ENCODE measurements at regions not wholly inside any gene's neighbourhood (a gene's known extent, or its start where the extent isn't known, plus 50 kb on each side); places are given as distances from the start of the nearest gene placed in this dataset.

DNA sequence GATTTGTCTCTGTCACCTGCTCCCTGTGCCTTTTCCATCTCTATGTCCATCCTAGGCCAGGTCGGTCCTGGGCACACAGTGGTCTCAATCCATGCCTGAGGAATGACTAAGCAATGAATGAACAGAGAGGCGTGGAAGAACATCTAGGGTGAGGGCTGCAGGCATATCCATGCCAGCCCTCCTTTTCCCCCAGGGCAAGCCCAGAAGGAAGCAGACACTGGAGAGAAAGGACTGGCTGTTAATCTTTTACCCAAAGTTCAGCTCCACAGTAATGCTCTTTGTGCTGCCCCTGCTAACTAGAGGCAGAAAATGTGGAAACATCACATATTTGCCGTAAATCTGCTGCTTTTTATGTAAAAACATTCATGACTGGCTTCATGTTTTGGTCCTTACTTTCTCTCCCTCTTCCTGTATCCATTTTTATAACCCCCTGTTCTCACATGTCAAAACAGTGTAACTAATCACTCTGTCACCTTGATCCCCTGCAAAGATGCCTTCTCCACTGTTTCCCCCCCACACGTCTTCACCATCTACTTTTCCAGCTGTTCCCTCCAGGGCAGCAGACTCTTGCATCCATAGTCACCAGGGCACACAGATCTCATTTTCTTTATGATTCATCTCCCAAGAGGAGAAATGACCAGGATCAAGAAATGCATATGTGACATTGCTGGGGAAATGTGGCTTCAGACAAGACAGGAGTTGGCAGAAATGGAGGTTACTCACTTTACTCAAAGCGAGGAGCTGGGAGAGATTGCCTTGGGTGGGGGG lies 166.4 kb upstream of the PROX1 start:
- Mint-ChIP-seq H3K36me3 (ENCODE audit: low read depth) (no peaks in the 10 kb centered on the region), H3K4me3 (no peak overlapping the region), H3K27ac (no peak overlapping the region), H3K27me3 (no peaks in the 10 kb centered on the region), H3K4me1 (no peaks in the 10 kb centered on the region), H3K9me3 (no peaks in the 10 kb centered on the region)
- ATAC-seq (no peak), DNase-seq (no peak)

DNA sequence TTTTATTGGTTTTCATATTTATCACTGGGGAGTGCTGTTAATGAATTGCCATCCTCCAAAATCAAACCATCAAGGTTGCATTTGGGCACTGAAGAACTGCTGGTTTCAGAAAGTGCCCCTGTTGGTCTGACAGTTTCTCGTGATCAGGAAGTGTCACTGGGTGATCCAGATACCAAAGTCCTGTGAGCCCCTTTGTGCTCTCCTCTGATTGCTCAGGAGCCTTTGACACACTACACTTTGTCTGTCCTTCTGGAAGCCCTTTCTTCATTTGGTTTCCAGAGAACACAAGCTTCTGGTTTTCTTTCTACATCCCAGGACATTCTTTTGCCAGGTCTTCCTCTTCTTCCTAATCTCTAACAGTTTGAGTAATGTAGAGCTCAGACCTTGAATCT lies 165.8 kb upstream of the PROX1 start:
- Mint-ChIP-seq H3K27ac (no peak overlapping the region), H3K4me1 (no peaks in the 10 kb centered on the region), H3K9me3 (no peaks in the 10 kb centered on the region), H3K36me3 (ENCODE audit: low read depth) (no peaks in the 10 kb centered on the region), H3K4me3 (no peak overlapping the region), H3K27me3 (no peaks in the 10 kb centered on the region)
- ATAC-seq (no peak), DNase-seq (no peak)

DNA sequence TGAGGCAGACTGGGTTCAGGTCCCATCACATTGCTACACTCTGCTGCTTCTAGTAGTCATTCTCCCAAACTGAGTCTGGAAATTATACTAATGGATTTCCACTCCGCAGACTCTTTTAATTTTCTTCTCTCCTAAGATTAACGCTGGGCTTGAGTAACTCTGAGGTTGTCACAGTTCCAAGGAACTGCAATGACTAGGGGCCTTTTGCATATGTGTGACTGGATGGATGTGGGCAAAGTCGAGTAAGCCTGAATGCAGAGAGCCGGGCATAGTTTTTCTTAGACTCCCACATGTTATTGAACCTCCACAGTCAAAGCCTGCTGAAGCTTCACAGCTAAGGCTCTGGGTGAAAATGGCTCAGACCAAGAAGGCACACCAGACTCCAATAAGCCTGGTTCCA lies 160.9 kb upstream of the PROX1 start:
- no peaks in the 10 kb centered on the region for H3K4me1 Mint-ChIP-seq
- H3K27me3 Mint-ChIP-seq, result no peaks in the 10 kb centered on the region
- DNase-seq (no peak), ATAC-seq (no peak)
- no peak overlapping the region for H3K4me3 Mint-ChIP-seq
- H3K27ac Mint-ChIP-seq, result no peak overlapping the region
- peaks cover 6% of the 10 kb centered on the region for H3K9me3 Mint-ChIP-seq
- no peaks in the 10 kb centered on the region for H3K36me3 Mint-ChIP-seq (ENCODE audit: low read depth)

DNA sequence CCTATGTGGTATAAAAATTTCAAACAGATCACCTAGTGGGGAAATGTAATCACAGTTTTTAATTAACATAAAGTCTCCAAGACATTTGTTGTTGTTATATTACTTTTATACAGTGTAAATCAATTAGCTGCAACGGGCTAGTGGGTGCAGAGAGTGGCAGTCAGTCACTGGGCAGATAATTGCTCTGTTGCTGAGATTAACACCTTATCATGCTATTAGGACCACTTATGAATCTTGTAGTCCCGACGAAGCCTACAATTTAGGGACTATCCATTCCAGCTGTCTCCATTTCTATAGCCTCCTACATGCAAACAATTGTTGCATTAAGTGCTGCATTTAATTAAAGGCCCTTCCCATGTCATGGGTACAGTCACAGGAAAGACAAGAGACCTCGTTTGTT lies 158.9 kb upstream of the PROX1 start:
- H3K27ac Mint-ChIP-seq, result no peak overlapping the region
- H3K27me3 Mint-ChIP-seq, result no peaks in the 10 kb centered on the region
- H3K9me3 Mint-ChIP-seq, result peaks cover 6% of the 10 kb centered on the region

DNA sequence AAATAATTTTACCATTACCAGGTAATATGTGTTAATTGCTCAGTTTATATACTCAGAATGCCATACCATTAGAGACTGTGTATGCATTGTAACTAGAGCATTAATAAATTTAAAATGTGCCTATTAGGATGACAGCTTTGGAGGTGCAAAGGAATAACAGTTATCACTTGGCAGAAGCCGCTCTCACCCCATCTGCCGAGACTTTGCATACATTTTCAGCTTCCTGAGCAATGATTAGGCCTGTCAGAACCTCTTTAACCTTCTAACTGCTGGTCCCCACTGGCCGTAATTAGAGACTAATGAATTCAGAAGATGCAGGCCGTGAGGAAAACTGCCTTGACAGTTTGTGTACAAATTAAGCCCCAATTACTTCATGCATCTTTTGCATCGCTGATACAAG lies 158.0 kb upstream of the PROX1 start:
- DNase-seq (no peak), ATAC-seq (no peak)
- H3K4me3 Mint-ChIP-seq, result no peak overlapping the region
- no peaks in the 10 kb centered on the region for H3K36me3 Mint-ChIP-seq (ENCODE audit: low read depth)
- no peaks in the 10 kb centered on the region for H3K27me3 Mint-ChIP-seq
- H3K27ac Mint-ChIP-seq, result no peak overlapping the region
- no peaks in the 10 kb centered on the region for H3K4me1 Mint-ChIP-seq
- H3K9me3 Mint-ChIP-seq, result peaks cover 6% of the 10 kb centered on the region

More for the DNA sequence above, 158.9 kb upstream of the PROX1 start:
- Mint-ChIP-seq H3K4me3 (no peak overlapping the region), H3K4me1 (no peaks in the 10 kb centered on the region), H3K36me3 (ENCODE audit: low read depth) (no peaks in the 10 kb centered on the region)
- no peak for ATAC-seq
- DNase-seq, result no peak

DNA sequence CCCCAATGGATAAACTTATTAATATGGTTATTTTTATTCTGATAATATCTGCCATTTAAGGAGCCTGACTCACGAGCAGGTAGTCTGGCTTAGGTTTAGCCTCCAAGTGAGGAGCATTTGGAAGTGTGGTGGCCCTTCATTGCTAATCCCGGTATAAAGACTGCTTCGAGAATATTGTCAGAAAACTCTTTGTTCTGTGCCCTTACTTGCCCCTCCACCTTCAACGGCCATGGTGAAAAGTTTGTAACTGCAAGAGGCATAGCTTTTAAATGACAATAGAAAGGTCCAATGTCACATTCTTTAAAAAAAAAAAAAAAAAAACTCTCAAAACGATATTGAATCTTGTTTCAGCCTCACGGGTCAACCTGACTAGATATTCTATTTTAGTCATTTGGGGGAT lies 157.4 kb upstream of the PROX1 start:
- Mint-ChIP-seq H3K36me3 (ENCODE audit: low read depth) (no peaks in the 10 kb centered on the region), H3K27ac (no peak overlapping the region), H3K4me3 (no peak overlapping the region), H3K9me3 (peaks cover 6% of the 10 kb centered on the region), H3K27me3 (no peaks in the 10 kb centered on the region), H3K4me1 (no peaks in the 10 kb centered on the region)
- DNase-seq, result no peak
- no peak for ATAC-seq

DNA sequence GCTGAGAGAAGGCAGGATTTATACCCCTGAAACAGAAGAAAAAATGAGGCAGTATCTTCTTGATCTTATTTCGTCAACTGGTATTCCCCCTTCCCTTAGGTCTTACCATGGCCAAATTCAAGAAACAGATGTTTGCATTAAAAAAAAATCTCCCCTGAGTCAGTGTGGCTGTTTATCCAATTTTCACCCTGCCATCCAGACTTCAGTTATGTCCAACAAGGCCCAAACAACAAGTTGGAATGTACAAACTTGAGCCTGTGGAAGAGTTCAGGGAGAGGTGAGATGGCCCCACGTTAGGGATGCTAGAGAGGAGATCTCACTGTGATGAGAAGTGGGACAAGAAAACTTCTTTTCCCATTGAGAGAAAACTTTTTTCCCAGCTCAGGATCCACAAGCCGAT lies 147.2 kb upstream of the PROX1 start:
- Mint-ChIP-seq H3K4me1 (no peaks in the 10 kb centered on the region), H3K36me3 (ENCODE audit: low read depth) (no peaks in the 10 kb centered on the region), H3K4me3 (no peak overlapping the region), H3K9me3 (no peaks in the 10 kb centered on the region), H3K27ac (no peak overlapping the region), H3K27me3 (no peaks in the 10 kb centered on the region)
- DNase-seq (no peak), ATAC-seq (no peak)

DNA sequence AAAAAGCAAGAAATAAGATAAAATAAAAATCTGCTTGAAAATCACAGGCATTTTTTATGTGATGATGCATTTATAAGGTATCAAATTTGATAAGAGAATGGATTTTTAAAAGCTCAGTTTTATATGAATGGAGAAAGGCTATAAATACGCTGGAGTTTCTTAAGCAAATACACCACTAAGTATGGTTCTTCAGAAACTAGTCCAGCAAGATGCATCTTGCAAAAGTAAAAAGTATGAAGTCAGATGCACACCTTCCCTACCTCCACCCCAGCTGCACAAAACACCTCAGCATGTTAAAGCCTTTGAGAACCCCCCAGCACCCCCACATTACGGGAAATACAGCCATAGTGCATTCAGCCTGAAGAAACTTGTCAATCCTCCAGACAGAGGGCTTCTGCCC lies 143.1 kb upstream of the PROX1 start:
- no peak for ATAC-seq
- H3K27ac Mint-ChIP-seq, result no peak overlapping the region
- H3K4me3 Mint-ChIP-seq, result no peak overlapping the region
- H3K36me3 Mint-ChIP-seq (ENCODE audit: low read depth), result no peaks in the 10 kb centered on the region
- H3K9me3 Mint-ChIP-seq, result no peaks in the 10 kb centered on the region
- H3K27me3 Mint-ChIP-seq, result no peaks in the 10 kb centered on the region
- H3K4me1 Mint-ChIP-seq, result no peaks in the 10 kb centered on the region
- no peak for DNase-seq

DNA sequence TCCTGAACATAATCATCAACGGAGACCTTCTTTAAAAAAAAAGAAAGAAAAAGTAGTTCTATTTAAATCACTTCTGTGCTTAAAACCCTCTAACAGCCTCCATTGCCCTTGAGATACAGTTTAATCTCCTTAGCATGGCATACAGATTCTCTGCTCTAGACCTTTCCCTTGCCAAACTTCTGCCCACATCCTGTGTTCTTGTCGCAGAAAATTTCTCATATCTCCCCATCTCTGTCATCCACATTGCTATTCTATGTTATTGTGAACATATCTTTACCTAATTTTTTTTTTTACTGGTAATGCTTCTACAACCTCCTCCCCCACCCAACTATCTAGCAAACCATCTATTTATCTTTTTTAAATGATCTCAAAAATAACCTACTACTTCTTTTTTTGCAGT lies 135.7 kb upstream of the PROX1 start:
- ATAC-seq (no peak), DNase-seq (no peak)
- H3K27me3 Mint-ChIP-seq, result no peaks in the 10 kb centered on the region
- no peaks in the 10 kb centered on the region for H3K36me3 Mint-ChIP-seq (ENCODE audit: low read depth)
- H3K27ac Mint-ChIP-seq, result no peak overlapping the region
- no peak overlapping the region for H3K4me3 Mint-ChIP-seq
- H3K4me1 Mint-ChIP-seq, result peaks cover 7% of the 10 kb centered on the region
- H3K9me3 Mint-ChIP-seq, result no peaks in the 10 kb centered on the region

DNA sequence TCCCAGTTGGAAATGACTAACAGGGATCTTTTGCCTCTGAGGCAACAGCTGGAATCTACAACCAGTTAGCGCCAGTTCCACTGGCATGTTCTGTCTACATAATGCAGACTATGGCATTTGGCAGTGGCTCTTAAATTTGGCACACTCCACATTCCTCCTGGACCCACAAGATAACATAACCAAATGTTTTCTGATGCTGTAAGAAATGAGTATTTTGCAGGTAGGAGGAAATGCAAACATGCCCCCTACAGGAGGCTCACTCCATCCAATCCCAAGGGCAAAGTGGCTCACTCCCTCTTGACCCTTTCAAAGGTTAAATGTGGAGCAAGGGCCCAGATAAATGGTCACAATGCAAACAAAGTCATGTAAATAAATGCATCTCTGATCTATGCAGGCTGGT lies 129.2 kb upstream of the PROX1 start:
- Mint-ChIP-seq H3K27ac (no peak overlapping the region), H3K4me3 (no peak overlapping the region), H3K4me1 (peaks cover 6% of the 10 kb centered on the region), H3K36me3 (ENCODE audit: low read depth) (no peaks in the 10 kb centered on the region), H3K27me3 (peaks cover 2% of the 10 kb centered on the region), H3K9me3 (no peaks in the 10 kb centered on the region)
- ATAC-seq (no peak), DNase-seq (no peak)

DNA sequence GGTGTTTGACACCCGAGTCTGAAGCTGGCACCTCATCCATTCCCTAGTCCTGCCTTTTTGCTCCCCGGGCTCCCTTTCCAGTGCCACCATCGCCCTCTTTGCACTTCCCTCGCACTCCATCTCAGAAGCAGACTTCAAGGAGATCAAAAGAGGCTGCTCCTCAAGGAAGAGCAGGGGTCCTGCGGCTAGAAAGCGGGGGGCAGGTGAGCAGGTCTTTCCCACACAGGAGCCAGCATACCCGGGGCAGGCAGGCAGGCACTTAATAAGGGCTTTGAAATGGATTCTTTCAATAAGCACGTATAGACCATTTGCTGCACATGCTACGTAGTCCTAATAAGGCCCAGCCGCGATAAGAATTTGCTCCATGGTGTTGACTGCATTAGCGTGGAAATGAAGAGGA lies 125.9 kb upstream of the PROX1 start:
- Mint-ChIP-seq H3K27me3 (peaks cover 2% of the 10 kb centered on the region), H3K4me1 (no peaks in the 10 kb centered on the region), H3K9me3 (no peaks in the 10 kb centered on the region), H3K36me3 (ENCODE audit: low read depth) (no peaks in the 10 kb centered on the region), H3K4me3 (no peak overlapping the region), H3K27ac (no peak overlapping the region)
- ATAC-seq, result no peak
- no peak for DNase-seq

DNA sequence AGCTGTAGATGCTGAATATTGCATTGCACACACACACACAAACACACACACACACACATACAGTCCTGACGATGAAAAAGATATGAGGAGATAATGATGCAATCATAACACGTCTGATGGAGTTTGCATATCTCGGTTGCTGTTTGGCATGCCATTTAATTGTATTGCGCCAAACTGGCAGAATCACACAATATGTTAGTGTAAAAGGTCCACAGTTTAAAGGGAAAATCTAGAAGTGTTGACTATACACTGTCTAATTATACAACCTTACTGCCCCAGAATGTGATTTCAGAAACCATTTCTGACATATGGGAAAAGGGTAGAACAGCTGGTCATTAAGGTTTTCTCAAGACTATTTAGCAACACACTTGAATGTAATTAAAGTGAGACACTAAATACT lies 123.7 kb upstream of the PROX1 start:
- no peaks in the 10 kb centered on the region for H3K4me1 Mint-ChIP-seq
- peaks cover 2% of the 10 kb centered on the region for H3K27me3 Mint-ChIP-seq
- no peak overlapping the region for H3K27ac Mint-ChIP-seq
- H3K4me3 Mint-ChIP-seq, result no peak overlapping the region
- no peaks in the 10 kb centered on the region for H3K36me3 Mint-ChIP-seq (ENCODE audit: low read depth)
- DNase-seq, result no peak
- no peaks in the 10 kb centered on the region for H3K9me3 Mint-ChIP-seq
- ATAC-seq, result no peak

DNA sequence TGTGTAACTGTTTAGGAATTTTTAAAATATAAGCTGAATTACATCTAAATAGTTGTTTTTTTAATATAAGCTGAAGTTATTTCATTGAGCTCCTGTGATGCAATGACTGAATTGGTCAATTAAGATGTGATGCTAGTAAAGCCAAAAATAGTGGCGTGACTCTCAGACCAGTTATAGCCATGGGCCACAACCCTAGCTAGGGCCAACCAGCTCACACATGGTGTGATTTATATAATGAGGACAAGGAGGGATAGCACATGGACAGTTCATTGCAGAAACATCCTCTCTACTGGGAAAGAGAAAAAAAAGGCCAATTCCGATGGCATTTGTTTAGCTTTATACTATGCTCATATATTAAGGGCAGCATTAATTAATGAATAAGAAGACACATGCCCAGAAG lies 119.3 kb upstream of the PROX1 start:
- ATAC-seq, result no peak

DNA sequence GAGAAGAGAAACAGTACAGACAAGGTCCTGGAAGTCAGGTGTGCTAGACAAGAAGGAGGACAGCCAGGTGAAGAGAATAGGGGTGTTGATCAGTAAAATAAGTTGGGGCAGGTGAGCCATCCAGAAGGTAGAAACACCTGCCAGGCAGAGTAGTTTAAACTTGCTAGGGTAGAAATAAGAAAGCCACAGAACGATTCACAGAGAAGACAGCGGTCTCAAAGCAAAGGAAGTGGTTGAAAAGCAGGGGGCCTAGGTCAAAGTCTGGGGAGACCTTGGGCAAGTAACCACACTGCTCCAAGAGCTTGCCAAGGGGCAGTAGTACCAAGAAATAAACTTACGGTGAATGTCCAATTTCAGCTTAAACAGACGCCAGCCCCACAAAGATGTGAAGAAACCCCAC lies 116.6 kb upstream of the PROX1 start:
- Mint-ChIP-seq H3K27ac (no peak overlapping the region), H3K9me3 (no peaks in the 10 kb centered on the region), H3K4me1 (peaks cover 10% of the 10 kb centered on the region), H3K4me3 (no peak overlapping the region), H3K36me3 (ENCODE audit: low read depth) (no peaks in the 10 kb centered on the region), H3K27me3 (no peaks in the 10 kb centered on the region)
- no peak for ATAC-seq
- no peak for DNase-seq

More for the DNA sequence above, 119.3 kb upstream of the PROX1 start:
- Mint-ChIP-seq H3K27me3 (no peaks in the 10 kb centered on the region), H3K36me3 (ENCODE audit: low read depth) (no peaks in the 10 kb centered on the region), H3K4me3 (no peak overlapping the region), H3K4me1 (peaks cover 10% of the 10 kb centered on the region), H3K27ac (no peak overlapping the region), H3K9me3 (no peaks in the 10 kb centered on the region)
- DNase-seq, result no peak

DNA sequence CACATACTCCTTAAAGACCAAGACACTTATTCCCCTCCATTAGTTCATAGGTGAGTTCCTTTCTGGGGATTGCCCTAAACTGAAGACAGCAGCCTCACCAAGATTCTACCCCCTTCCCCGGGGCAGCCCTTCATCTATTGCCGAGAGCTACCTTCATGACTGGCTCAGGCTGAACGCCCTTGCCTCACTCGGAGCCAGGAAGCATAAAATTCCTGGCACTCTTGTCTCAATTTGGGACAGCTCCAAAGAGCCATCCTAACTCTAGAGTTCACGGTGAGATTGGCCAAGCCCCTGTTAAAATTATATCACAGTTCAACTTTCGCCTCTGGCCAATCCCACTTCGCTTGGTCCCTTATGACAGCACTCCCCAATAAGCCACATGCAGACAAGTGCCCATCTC lies 113.0 kb upstream of the PROX1 start:
- DNase-seq (no peak), ATAC-seq (no peak)
- H3K4me1 Mint-ChIP-seq, result peaks cover 10% of the 10 kb centered on the region
- H3K27ac Mint-ChIP-seq, result no peak overlapping the region
- no peaks in the 10 kb centered on the region for H3K36me3 Mint-ChIP-seq (ENCODE audit: low read depth)
- no peaks in the 10 kb centered on the region for H3K27me3 Mint-ChIP-seq
- no peaks in the 10 kb centered on the region for H3K9me3 Mint-ChIP-seq
- no peak overlapping the region for H3K4me3 Mint-ChIP-seq

DNA sequence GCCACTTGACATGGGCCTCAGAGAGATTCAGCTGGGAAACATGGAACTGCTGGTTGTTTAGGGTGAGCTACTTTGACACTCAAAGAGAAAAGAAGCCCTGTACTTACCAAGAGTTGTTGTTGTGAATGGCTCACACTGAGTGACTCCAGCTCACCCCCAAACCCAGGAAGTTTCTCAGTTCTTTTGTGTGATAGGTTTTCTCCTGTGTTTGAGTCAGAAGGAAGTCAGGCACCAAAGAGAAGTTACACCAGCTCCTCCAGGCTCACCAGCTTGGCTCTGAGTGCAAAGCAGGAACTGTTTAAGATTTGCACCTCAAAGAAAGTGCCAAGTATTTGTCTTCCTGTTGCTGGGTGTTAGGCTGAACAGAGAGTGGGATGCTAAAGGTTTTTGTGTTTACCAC lies 111.2 kb upstream of the PROX1 start:
- no peak overlapping the region for H3K4me3 Mint-ChIP-seq

More for the DNA sequence above, 111.2 kb upstream of the PROX1 start:
- Mint-ChIP-seq H3K4me1 (peaks cover 3% of the 10 kb centered on the region), H3K9me3 (no peaks in the 10 kb centered on the region), H3K27me3 (no peaks in the 10 kb centered on the region), H3K36me3 (ENCODE audit: low read depth) (no peaks in the 10 kb centered on the region), H3K27ac (no peak overlapping the region)
- no peak for ATAC-seq
- DNase-seq, result no peak
